ENCODE measurements at regions not wholly inside any gene's neighbourhood (a gene's known extent, or its start where the extent isn't known, plus 50 kb on each side); places are given as distances from the start of the nearest gene placed in this dataset.

DNA sequence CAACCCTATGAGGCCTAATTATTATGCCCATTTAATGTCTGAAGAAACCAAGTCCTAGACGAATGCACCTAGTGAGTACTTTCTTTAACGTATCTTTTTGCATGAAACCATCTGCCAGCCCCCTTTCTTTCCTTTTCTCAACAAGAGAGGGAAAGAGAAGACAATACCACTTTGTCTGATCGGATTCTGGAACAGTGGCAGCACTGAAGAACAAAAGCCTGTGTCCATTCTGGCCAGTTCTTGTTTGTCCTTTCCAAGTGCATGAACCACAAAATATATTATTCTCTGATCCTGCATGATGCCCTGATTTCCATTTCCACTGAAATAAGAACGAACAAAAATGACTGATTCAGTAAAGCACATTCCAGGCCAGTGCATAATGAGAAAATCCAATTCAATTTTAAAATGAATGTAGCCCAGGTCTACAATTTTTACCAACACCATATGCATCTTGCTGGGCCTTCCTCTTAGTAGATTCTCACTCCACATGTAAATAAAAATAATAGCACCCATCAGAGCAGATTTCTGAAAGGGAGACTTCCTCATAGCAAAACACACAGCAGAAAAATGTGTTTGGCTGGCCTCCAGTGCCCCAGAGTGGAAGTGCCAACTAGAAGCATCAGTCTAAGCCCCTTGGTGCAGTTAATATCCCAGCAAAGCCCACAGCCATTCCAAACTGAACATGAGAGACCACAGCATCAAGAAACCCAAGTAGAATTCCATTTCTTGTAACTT lies 422.6 kb upstream of the ID2 start:
- Mint-ChIP-seq H3K27me3 (no peaks in the 10 kb centered on the region), H3K4me3 (no peak overlapping the region), H3K9me3 (no peaks in the 10 kb centered on the region), H3K4me1 (ENCODE audit: low read depth) (peaks cover 23% of the 10 kb centered on the region), H3K27ac (no peak overlapping the region), H3K36me3 (ENCODE audit: low read depth) (no peaks in the 10 kb centered on the region)
- intact Hi-C loops (cut with micrococcal nuclease): no loop called here

DNA sequence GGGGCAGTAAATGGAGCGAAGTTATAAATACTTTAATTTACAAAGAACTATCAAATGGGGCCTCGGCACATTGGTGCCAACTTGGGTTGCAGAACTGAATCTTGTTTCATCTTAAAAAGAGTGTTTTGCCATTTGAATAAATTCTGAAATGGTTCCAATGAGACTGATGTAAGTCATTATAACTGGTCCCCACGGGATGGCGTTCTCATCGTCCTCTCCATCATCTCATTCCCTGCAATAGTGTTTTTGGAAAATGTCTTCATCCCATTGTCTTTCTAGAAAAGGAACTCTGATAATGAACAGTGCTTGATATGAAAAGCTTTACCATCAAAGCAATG lies 422.0 kb upstream of the ID2 start:
- peaks cover 28% of the 10 kb centered on the region for H3K4me1 Mint-ChIP-seq (ENCODE audit: low read depth)
- no peak overlapping the region for H3K27ac Mint-ChIP-seq
- no peaks in the 10 kb centered on the region for H3K27me3 Mint-ChIP-seq
- no peaks in the 10 kb centered on the region for H3K36me3 Mint-ChIP-seq (ENCODE audit: low read depth)
- intact Hi-C loops (cut with micrococcal nuclease): no loop called here
- no peaks in the 10 kb centered on the region for H3K9me3 Mint-ChIP-seq
- H3K4me3 Mint-ChIP-seq: no peak overlapping the region

DNA sequence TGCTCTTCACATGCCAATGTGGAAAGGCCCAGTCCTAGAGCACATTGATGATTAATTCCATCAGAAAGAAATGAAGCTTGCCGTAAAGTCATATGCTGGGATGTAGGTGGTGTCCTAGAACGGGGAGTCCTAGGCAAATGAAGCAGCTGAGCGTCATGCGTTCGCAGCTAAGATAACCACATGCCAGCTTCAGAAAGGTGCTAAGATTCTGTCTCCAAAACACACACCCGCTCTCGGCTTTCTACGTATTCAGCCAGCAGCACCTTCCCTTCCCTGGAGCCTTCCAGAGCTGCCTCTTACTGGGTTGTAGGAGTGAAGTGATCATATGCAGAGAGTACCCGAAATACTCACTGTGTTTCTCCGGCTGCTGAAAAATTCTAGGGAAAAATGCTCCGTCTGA lies 421.6 kb upstream of the ID2 start:
- no peaks in the 10 kb centered on the region for H3K27me3 Mint-ChIP-seq
- intact Hi-C loops (cut with micrococcal nuclease): no loop called here
- peaks cover 32% of the 10 kb centered on the region for H3K4me1 Mint-ChIP-seq (ENCODE audit: low read depth)
- H3K27ac Mint-ChIP-seq: no peak overlapping the region
- H3K9me3 Mint-ChIP-seq: no peaks in the 10 kb centered on the region
- H3K4me3 Mint-ChIP-seq: no peak overlapping the region
- H3K36me3 Mint-ChIP-seq (ENCODE audit: low read depth): no peaks in the 10 kb centered on the region

DNA sequence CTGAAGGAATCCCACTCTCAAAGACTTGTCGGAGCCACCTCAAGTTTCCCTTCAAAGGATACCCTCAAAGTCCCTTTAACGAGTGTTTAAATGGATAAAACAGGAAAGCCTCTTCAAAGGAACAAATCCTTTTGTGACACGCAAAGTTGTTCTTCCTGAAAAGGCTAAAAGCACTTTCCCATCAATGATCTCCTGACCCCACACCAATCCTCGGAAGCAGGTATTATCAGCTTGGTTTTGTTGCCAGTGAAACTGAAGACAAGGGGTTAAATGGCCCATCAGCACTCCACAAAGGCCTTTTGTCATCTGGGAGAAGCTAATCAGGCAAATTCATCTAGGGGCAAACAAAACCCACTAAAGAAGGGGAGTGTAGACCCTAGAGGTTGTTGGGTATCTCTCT lies 418.0 kb upstream of the ID2 start:
- H3K27ac Mint-ChIP-seq: no peak overlapping the region
- no peaks in the 10 kb centered on the region for H3K27me3 Mint-ChIP-seq
- no peak overlapping the region for H3K4me3 Mint-ChIP-seq
- H3K36me3 Mint-ChIP-seq (ENCODE audit: low read depth): no peaks in the 10 kb centered on the region
- no peaks in the 10 kb centered on the region for H3K9me3 Mint-ChIP-seq
- peaks cover 56% of the 10 kb centered on the region for H3K4me1 Mint-ChIP-seq (ENCODE audit: low read depth)
- intact Hi-C loops (cut with micrococcal nuclease): no loop called here

DNA sequence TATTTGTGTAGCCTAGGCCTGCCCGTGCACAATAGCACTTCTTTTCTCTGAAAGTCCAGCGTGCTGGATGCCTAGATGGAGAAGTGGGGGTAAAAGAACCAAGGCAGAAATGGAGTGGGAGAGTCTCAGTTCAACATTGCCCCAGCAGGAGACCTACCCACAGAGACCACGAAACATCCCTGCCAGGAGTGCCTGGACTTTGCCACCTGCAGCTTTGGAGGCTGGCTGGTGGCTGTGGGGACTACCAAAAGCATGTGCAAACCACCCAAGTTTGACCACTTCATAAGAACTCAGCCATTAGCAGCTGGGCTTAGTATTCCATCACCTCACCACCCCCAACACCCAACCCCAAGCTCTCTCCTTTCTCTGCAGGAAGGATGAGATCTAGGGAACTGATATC lies 416.9 kb upstream of the ID2 start:
- no peaks in the 10 kb centered on the region for H3K27me3 Mint-ChIP-seq
- no peak overlapping the region for H3K4me3 Mint-ChIP-seq
- intact Hi-C loops (cut with micrococcal nuclease): no loop called here
- no peak overlapping the region for H3K27ac Mint-ChIP-seq
- H3K36me3 Mint-ChIP-seq (ENCODE audit: low read depth): no peaks in the 10 kb centered on the region
- no peaks in the 10 kb centered on the region for H3K9me3 Mint-ChIP-seq
- H3K4me1 Mint-ChIP-seq (ENCODE audit: low read depth): peaks cover 47% of the 10 kb centered on the region

DNA sequence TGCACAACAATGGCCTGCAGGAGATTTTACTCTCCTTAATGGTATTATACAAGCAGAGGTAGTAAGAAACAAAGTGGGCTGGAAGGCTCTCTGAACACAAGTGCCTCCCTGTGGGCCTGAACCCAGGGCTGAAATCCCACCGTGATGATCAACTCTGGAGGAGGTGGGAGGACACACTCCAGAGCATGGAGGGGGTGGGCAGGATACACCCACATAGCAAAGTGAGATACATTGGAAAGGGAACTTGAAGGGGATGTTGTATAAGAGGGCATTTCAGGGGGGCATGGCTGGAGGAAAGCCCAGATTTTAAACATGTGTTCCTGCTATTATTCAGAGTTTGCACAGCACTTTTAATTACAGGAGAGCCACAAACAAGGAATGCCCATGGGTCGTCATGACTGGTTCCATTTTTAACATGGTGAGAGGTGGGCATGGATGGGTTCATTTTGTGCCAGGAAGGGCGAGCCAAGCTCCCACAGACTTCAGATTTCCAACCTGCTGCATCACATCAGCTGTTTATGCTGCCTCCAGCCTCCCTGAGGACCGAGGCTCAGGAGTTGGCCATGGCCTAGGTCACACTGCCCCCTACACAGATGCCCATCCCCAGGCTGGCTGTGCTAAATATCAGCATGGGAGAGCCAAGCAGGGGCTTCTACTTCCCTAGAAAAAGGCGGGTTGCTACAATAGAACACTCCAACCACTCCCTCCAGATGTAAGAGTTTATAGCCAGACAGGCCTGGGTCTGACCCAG lies 416.2 kb upstream of the ID2 start:
- Mint-ChIP-seq H3K36me3 (ENCODE audit: low read depth) (no peaks in the 10 kb centered on the region), H3K27me3 (no peaks in the 10 kb centered on the region), H3K9me3 (no peaks in the 10 kb centered on the region), H3K27ac (no peak overlapping the region), H3K4me1 (ENCODE audit: low read depth) (peaks cover 40% of the 10 kb centered on the region), H3K4me3 (no peak overlapping the region)
- intact Hi-C loops (cut with micrococcal nuclease): no loop called here

DNA sequence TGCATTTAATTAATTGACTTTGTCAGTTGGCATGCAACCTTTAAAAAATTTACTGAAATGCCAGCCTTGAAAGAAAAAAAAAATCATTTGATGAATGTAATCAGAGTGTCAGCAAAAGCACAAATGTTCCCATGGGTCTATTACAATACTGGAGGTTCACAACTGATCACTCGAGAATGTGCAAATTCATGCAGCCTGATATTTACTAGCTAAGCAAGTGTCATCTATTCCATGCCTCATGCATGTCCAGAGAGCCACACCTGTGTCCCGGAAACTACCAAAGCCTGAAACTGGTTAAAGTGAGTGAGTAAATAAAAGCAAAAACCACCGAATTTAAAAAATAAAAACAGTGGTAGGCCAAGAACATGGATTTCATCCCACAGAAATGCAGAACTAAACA lies 415.3 kb upstream of the ID2 start:
- Mint-ChIP-seq H3K4me3 (no peak overlapping the region), H3K27ac (no peak overlapping the region), H3K9me3 (no peaks in the 10 kb centered on the region), H3K27me3 (no peaks in the 10 kb centered on the region), H3K36me3 (ENCODE audit: low read depth) (no peaks in the 10 kb centered on the region), H3K4me1 (ENCODE audit: low read depth) (peaks cover 42% of the 10 kb centered on the region)
- intact Hi-C loops (cut with micrococcal nuclease): no loop called here

DNA sequence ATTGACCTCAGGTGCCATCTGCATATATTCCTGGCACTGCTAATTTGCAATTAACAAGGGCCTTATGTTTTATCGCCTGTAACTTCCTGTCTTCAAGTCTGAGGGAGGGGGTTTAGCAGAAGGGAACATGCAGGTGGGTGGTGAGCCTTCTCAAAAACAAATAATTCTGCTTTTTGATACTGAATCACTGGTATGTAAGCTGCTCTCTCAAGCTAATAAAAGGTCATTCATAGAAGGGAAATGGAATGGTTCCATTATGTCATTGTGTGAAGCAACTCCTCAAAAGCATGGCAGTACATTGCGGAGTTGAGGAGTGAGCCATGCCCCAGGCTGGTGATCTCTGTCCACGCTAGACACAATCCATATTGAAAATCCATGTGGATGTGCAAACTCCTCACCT lies 414.8 kb upstream of the ID2 start:
- no peaks in the 10 kb centered on the region for H3K36me3 Mint-ChIP-seq (ENCODE audit: low read depth)
- H3K27ac Mint-ChIP-seq: no peak overlapping the region
- H3K9me3 Mint-ChIP-seq: no peaks in the 10 kb centered on the region
- intact Hi-C loops (cut with micrococcal nuclease): no loop called here
- no peaks in the 10 kb centered on the region for H3K27me3 Mint-ChIP-seq
- no peak overlapping the region for H3K4me3 Mint-ChIP-seq
- peaks cover 47% of the 10 kb centered on the region for H3K4me1 Mint-ChIP-seq (ENCODE audit: low read depth)

DNA sequence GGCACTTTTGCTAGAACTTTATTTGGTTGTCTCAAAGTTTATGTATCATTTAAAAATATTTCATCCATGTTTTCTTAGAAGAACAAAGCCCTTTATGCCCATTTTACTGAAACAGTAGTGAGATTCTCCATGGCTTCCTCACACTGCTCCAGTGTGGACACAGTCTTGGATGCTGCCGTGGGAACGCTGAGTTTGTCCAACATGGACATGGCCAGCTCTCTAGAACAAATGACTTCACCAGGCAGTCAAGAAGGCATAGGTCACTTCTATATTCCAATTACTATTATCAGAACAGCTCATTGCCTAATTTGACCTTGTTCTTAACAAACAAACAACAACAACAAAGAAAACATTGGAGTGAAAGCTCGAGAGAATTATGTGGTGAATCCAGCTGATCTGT lies 414.1 kb upstream of the ID2 start:
- H3K27me3 Mint-ChIP-seq: no peaks in the 10 kb centered on the region
- intact Hi-C loops (cut with micrococcal nuclease): no loop called here
- H3K36me3 Mint-ChIP-seq (ENCODE audit: low read depth): no peaks in the 10 kb centered on the region
- peaks cover 50% of the 10 kb centered on the region for H3K4me1 Mint-ChIP-seq (ENCODE audit: low read depth)
- no peaks in the 10 kb centered on the region for H3K9me3 Mint-ChIP-seq
- no peak overlapping the region for H3K27ac Mint-ChIP-seq
- H3K4me3 Mint-ChIP-seq: no peak overlapping the region

DNA sequence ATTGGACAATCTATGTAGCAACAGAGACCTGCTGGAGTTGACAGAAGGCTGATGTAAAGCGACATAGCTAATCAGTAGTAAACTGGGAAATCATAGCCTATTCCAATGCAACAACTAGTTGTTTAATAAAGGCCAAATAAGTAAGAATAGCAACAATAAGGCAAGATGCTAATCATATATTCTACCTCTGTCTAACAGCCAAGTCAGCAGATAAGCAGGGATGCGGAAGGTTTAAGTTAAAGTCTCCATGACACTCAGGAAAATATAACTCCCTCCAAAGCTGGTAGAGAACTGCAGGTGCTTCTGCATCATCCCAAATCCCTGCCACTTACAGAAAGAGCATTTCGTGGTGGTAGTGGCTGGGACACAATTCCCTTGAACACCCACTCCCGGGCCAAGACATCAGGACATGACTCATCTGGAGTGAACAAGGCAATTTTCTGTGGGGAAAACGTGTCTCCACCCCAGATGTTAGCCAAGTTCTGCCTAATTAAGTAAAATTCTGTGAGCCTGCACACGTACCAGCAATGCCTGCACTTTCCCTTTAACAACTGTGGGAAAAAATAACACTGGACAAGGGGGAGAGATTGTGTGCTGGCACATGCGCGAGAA lies 413.6 kb upstream of the ID2 start:
- intact Hi-C loops (cut with micrococcal nuclease): no loop called here
- Mint-ChIP-seq H3K27ac (no peak overlapping the region), H3K4me1 (ENCODE audit: low read depth) (peaks cover 50% of the 10 kb centered on the region), H3K4me3 (no peak overlapping the region), H3K9me3 (no peaks in the 10 kb centered on the region), H3K36me3 (ENCODE audit: low read depth) (no peaks in the 10 kb centered on the region), H3K27me3 (no peaks in the 10 kb centered on the region)

DNA sequence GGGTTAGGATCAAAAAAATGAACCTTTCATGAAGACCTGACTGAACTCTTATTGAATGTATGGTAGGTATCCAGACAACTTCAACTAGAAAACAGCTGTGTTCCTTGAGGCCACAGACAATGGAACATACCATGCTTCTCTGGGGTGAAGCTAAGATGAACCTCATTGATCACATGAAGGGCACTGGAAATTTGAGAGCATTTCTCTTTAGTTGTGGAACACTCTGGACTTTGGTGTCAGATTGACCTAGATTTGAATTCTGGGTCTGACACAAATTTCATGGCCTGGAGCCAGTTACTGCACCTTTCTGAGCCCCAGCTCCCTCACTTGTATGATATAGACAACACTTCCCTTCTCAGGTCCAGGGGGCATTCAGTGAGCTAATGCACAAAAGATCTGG lies 411.2 kb upstream of the ID2 start:
- peaks cover 41% of the 10 kb centered on the region for H3K4me1 Mint-ChIP-seq (ENCODE audit: low read depth)
- H3K36me3 Mint-ChIP-seq (ENCODE audit: low read depth): no peaks in the 10 kb centered on the region
- no peak overlapping the region for H3K4me3 Mint-ChIP-seq
- intact Hi-C loops (cut with micrococcal nuclease): no loop called here
- H3K27me3 Mint-ChIP-seq: no peaks in the 10 kb centered on the region
- H3K9me3 Mint-ChIP-seq: peaks cover 16% of the 10 kb centered on the region
- H3K27ac Mint-ChIP-seq: no peak overlapping the region

DNA sequence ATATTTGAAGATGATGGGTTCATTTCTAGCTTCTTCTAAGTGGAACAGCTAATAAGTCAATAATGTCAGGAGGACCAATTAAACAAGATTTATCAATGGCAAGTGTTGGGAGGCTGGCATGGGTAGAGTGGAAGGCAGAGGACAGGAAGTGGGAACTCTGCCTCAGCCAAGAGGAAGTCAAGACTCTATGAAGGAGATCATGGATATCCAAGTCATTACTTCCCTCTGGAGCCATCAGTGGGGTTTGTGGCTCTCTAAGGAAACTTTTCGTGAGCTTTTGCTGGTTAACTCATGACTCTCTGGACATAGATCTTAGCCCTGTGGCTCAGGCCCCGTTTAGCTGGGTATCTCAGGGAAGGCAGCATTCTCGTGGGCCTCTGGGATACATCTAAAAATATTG lies 410.4 kb upstream of the ID2 start:
- no peaks in the 10 kb centered on the region for H3K27me3 Mint-ChIP-seq
- intact Hi-C loops (cut with micrococcal nuclease): no loop called here
- H3K4me1 Mint-ChIP-seq (ENCODE audit: low read depth): peaks cover 41% of the 10 kb centered on the region
- peaks cover 22% of the 10 kb centered on the region for H3K9me3 Mint-ChIP-seq
- H3K36me3 Mint-ChIP-seq (ENCODE audit: low read depth): no peaks in the 10 kb centered on the region
- H3K4me3 Mint-ChIP-seq: no peak overlapping the region
- H3K27ac Mint-ChIP-seq: no peak overlapping the region

DNA sequence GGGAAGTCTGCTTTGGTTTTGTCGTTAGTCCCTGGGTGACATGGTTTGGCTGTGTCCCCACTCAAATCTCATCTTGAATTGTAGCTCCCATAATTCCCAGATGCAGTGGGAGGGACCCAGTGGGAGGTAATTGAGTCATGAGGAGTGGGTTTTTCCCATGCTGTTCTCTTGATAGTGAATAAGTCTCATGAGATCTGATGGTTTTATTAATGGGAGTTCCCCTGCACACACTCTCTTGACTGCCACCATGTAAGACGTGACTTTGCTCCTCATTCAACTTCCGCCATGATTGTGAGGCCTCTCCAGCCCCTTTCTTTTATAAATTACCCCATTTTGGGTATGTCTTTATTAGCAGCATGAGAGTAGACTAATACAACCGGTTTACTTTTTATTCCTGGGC lies 405.8 kb upstream of the ID2 start:
- intact Hi-C loops (cut with micrococcal nuclease): no loop called here
- H3K4me1 Mint-ChIP-seq (ENCODE audit: low read depth): peaks cover 39% of the 10 kb centered on the region
- no peak overlapping the region for H3K27ac Mint-ChIP-seq
- no peaks in the 10 kb centered on the region for H3K36me3 Mint-ChIP-seq (ENCODE audit: low read depth)
- H3K4me3 Mint-ChIP-seq: no peak overlapping the region
- peaks cover 6% of the 10 kb centered on the region for H3K27me3 Mint-ChIP-seq
- H3K9me3 Mint-ChIP-seq: peaks cover 22% of the 10 kb centered on the region

DNA sequence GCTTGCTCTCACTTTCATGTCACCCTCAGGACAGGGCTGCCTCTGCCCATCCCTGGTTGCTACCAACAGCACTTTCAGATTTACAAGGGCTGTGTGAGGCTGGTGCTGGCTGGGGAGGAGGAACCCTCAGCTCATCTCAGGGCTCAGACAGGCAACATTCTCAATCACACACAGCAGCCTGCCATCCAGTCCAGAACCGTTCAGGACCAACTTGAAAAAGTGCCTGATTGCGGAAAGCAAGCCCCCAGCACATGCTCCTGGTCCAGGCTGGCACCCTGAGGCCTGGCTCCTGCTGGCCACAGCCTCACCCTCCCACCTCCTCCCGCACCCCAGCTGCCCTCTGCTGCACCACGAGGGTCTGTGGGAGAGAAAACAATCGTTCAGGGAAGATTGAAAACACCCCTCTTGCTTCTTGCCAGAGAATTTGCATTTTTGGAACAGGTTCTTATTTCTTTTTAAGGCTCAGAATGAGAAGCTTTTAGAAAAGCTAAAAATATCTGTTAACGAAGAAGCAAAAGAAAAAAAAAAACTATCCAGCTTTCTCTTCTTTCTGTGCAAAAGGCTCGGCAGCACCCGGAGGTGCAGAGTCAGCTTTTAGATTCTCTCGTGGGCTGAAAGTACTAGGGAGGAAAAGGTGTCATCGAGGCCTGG lies 403.8 kb upstream of the ID2 start:
- Mint-ChIP-seq H3K4me3 (no peak overlapping the region), H3K27ac (no peak overlapping the region)

More for the DNA sequence above, 403.8 kb upstream of the ID2 start:
- no peaks in the 10 kb centered on the region for H3K36me3 Mint-ChIP-seq (ENCODE audit: low read depth)
- H3K4me1 Mint-ChIP-seq (ENCODE audit: low read depth): peaks cover 38% of the 10 kb centered on the region
- peaks cover 22% of the 10 kb centered on the region for H3K9me3 Mint-ChIP-seq
- H3K27me3 Mint-ChIP-seq: peaks cover 6% of the 10 kb centered on the region
- intact Hi-C loops (cut with micrococcal nuclease): no loop called here

Measured in dendritic cell treated with granulocyte-macrophage colony-stimulating factor and Interleukin-4, amounts not matched to agents 40 ng/mL and 50 ng/mL, for 4 days (primary cell).